Mesenchymal stem cell (in vitro differentiated cells and primary cell): ENCODE measurements at regions not wholly inside any gene's neighbourhood (a gene's known extent, or its start where the extent isn't known, plus 50 kb on each side); places are given as distances from the start of the nearest gene placed in this dataset.

ENCODE experiments used
- DNase-seq: peaks from one replicate; pipeline ENCODE4 v3.0.0-alpha.2; 2013
- H2AFZ ChIP-seq: one replicate; pipeline ENCODE4 v1.6.1; 2013; ENCODE audit warnings: low read depth, mild to moderate bottlenecking, control low read depth, inconsistent platforms, low read length, moderate library complexity
- H2AK5ac ChIP-seq: 2 replicates; pipeline ENCODE4 v1.6.1; 2013; ENCODE audit warnings: low read length, moderate library complexity, mild to moderate bottlenecking, inconsistent platforms; ENCODE audit not compliant: severe bottlenecking
- H2BK120ac ChIP-seq: one replicate; pipeline ENCODE4 v1.6.1; 2013; ENCODE audit warnings: low read depth, mild to moderate bottlenecking, inconsistent platforms, low read length, moderate library complexity
- H2BK12ac ChIP-seq, 2 experiments: one replicate each; pipeline ENCODE4 v1.6.1; 2013; ENCODE audit warnings: inconsistent platforms in 2 of 2, low read length in 2 of 2, mild to moderate bottlenecking in 2 of 2, moderate library complexity in 2 of 2, control low read depth in 1 of 2
- H2BK15ac ChIP-seq: one replicate; pipeline ENCODE4 v1.6.1; 2013; ENCODE audit warnings: mild to moderate bottlenecking, low read depth, inconsistent platforms; ENCODE audit not compliant: poor library complexity, severe bottlenecking
- H2BK5ac ChIP-seq: 2 replicates; pipeline ENCODE4 v1.6.1; 2013; ENCODE audit warnings: low read depth, mild to moderate bottlenecking, low read length, control low read depth, inconsistent platforms; ENCODE audit not compliant: poor library complexity, severe bottlenecking
- H3K14ac ChIP-seq, 2 experiments: one replicate each; pipeline ENCODE4 v1.6.1; 2013; ENCODE audit warnings: inconsistent platforms in 2 of 2, low read length in 2 of 2, control low read depth in 1 of 2, mild to moderate bottlenecking in 1 of 2, moderate library complexity in 1 of 2
- H3K18ac ChIP-seq, 2 experiments: one replicate each; pipeline ENCODE4 v1.6.1; 2013; ENCODE audit warnings: inconsistent platforms in 2 of 2, low read length in 2 of 2, control low read depth in 1 of 2, low read depth in 1 of 2, mild to moderate bottlenecking in 1 of 2
- H3K23ac ChIP-seq, 2 experiments: one replicate each; pipeline ENCODE4 v1.6.1; 2013; ENCODE audit warnings: inconsistent platforms in 2 of 2, low read length in 2 of 2, mild to moderate bottlenecking in 2 of 2, moderate library complexity in 2 of 2, control low read depth in 1 of 2
- H3K27ac ChIP-seq: 2 replicates; pipeline ENCODE4 v1.5.1; 2013; ENCODE audit warnings: mild to moderate bottlenecking, moderate library complexity, low read length, control low read depth, inconsistent platforms; ENCODE audit not compliant: poor library complexity, severe bottlenecking
- H3K27me3 ChIP-seq, 2 experiments: 2 replicates each; pipeline versions ENCODE4 v1.6.1 to v1.7.0; 2013; ENCODE audit warnings: low read length in 2 of 2, mild to moderate bottlenecking in 2 of 2, moderate library complexity in 2 of 2, control low read depth in 1 of 2, inconsistent platforms in 1 of 2; ENCODE audit not compliant: control insufficient read depth in 1 of 2, insufficient read depth in 1 of 2
- H3K36me3 ChIP-seq, 2 experiments: 2 replicates each; pipeline versions ENCODE4 v1.6.1 to v1.7.0; 2013; ENCODE audit warnings: low read length in 2 of 2, control low read depth in 1 of 2, inconsistent platforms in 1 of 2, low read depth in 1 of 2, mild to moderate bottlenecking in 1 of 2; ENCODE audit not compliant: insufficient read depth in 2 of 2, control insufficient read depth in 1 of 2
- H3K4ac ChIP-seq, 2 experiments: one replicate each; pipeline ENCODE4 v1.6.1; 2013; ENCODE audit warnings: inconsistent platforms in 2 of 2, low read length in 2 of 2, mild to moderate bottlenecking in 2 of 2, moderate library complexity in 2 of 2, control low read depth in 1 of 2, low read depth in 1 of 2
- H3K4me1 ChIP-seq: 2 replicates; pipeline ENCODE4 v1.6.1; 2013; ENCODE audit warnings: low read depth, low read length, control low read depth; ENCODE audit not compliant: control insufficient read depth, insufficient read depth
- H3K4me2 ChIP-seq: 2 replicates; pipeline ENCODE4 v1.6.1; 2013; ENCODE audit warnings: low read length, mild to moderate bottlenecking, inconsistent platforms; ENCODE audit not compliant: poor library complexity, severe bottlenecking
- H3K4me3 ChIP-seq, 2 experiments: 2 replicates each; pipeline versions ENCODE4 v1.5.1 to v1.7.0; 2013; ENCODE audit warnings: low read length in 2 of 2, mild to moderate bottlenecking in 2 of 2, control low read depth in 1 of 2, low read depth in 1 of 2; ENCODE audit not compliant: insufficient read depth in 1 of 2
- H3K79me1 ChIP-seq: replicated peaks from 2 replicates; pipeline ENCODE4 v1.6.1; 2013; ENCODE audit warnings: mild to moderate bottlenecking, control low read depth, low read length, inconsistent platforms; ENCODE audit not compliant: poor library complexity, severe bottlenecking
- H3K9ac ChIP-seq: 2 replicates; pipeline ENCODE4 v1.7.0; 2013; ENCODE audit warnings: mild to moderate bottlenecking, low read length, moderate library complexity
- H3K9me3 ChIP-seq: 2 replicates; pipeline ENCODE4 v1.7.0; 2013; ENCODE audit warnings: mild to moderate bottlenecking, low read length; ENCODE audit not compliant: control insufficient read depth
- H4K8ac ChIP-seq: one replicate; pipeline ENCODE4 v1.6.1; 2013; ENCODE audit warnings: inconsistent platforms, mild to moderate bottlenecking, low read length, moderate library complexity
- H4K91ac ChIP-seq: one replicate; pipeline ENCODE4 v1.6.1; 2013; ENCODE audit warnings: mild to moderate bottlenecking, low read length, inconsistent platforms
- WGBS: methylation state at CpG from one replicate; pipeline ENCODE4 v1.1.7; 2013; ENCODE audit warnings: mixed read lengths; 5-methylcytosine and 5-hydroxymethylcytosine counted together

DNA sequence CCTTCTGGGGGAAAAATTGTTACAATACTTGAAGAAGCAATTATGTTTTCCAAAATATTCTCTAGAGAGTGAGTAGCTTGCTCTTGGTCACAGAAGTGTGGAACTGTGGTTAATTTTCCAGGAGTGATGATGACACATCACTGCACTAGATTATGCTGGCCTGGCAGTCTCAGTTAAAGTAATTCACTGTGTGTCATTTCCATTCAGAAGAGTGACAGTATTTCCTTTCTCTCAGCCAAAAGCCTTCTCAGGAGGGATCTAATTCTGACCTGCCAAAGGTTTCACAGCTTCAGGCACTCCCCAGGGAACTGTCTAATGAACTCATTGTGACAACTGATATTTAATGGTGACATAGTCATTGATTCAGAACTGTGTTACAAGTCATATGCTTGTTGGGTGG lies 517.5 kb downstream of the TBC1D32 start:
- peaks cover 3% of the 10 kb centered on the region for H3K9me3 ChIP-seq
- H3K79me1 ChIP-seq, result no peaks in the 10 kb centered on the region
- no peak overlapping the region for H2BK5ac ChIP-seq
- no peak overlapping the region for H3K23ac ChIP-seq
- no peaks in the 10 kb centered on the region for H3K27me3 ChIP-seq
- H2AK5ac ChIP-seq, result no peak overlapping the region
- no peak overlapping the region for H3K9ac ChIP-seq
- no peaks in the 10 kb centered on the region for H3K36me3 ChIP-seq
- H2BK15ac ChIP-seq, result no peak overlapping the region
- H3K4ac ChIP-seq, result no peak overlapping the region
- no peaks in the 10 kb centered on the region for H3K4me1 ChIP-seq
- H3K18ac ChIP-seq, result no peak overlapping the region
- no peak overlapping the region for H3K27ac ChIP-seq
- no peak overlapping the region for H4K91ac ChIP-seq
- H3K4me2 ChIP-seq, result no peak overlapping the region
- no peak overlapping the region for H2AFZ ChIP-seq
- no peak overlapping the region for H2BK12ac ChIP-seq
- no peak overlapping the region for H3K4me3 ChIP-seq
- H3K14ac ChIP-seq, result no peak overlapping the region
- no peak overlapping the region for H4K8ac ChIP-seq
- no peak for DNase-seq
- H2BK120ac ChIP-seq, result no peak overlapping the region

- Histone ChIP-seq H3K27ac (no peak overlapping the region), H3K14ac (no peak overlapping the region), H2BK12ac (no peak overlapping the region), H3K36me3 (no peaks in the 10 kb centered on the region), H4K8ac (no peak overlapping the region), H3K9me3 (peaks cover under 1% of the 10 kb centered on the region), H3K4ac (no peak overlapping the region), H3K9ac (no peak overlapping the region), H3K23ac (no peak overlapping the region), H2BK5ac (no peak overlapping the region), H3K18ac (no peak overlapping the region), H2AK5ac (no peak overlapping the region), H2BK120ac (no peak overlapping the region), H3K4me3 (no peak overlapping the region), H4K91ac (no peak overlapping the region), H2AFZ (no peak overlapping the region), H2BK15ac (no peak overlapping the region), H3K4me2 (no peak overlapping the region), H3K4me1 (no peaks in the 10 kb centered on the region), H3K27me3 (no peaks in the 10 kb centered on the region), H3K79me1 (no peaks in the 10 kb centered on the region)
- DNase-seq, result peak; percentile 16
- WGBS, result 57% methylated on average over 3 of the region's 3 CpGs
These were observed 529.0 kb downstream of the TBC1D32 start for GRCh38 chr6:120805276-120805675.

DNA sequence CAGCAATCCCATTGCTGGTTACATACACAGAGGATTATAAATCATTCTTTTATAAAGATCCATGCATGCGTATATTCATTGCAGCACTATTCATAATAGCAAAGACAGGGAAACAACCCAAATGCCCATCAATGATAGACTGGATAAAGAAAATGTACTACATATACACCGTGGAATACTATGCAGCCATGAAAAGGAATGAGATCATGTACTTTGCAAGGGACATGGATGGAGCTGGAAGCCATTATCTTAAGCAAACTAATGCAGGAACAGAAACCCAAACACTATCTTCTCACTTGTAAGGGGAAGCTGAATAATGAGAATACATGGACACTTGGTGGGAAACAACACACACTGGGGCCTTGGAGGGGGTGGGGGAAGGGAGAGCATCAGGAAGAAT lies 529.7 kb downstream of the TBC1D32 start:
- H2BK120ac ChIP-seq, result no peak overlapping the region
- H3K18ac ChIP-seq, result no peak overlapping the region
- H3K9me3 ChIP-seq, result no peaks in the 10 kb centered on the region
- no peak overlapping the region for H4K8ac ChIP-seq
- no peak overlapping the region for H2AFZ ChIP-seq
- 100% methylated on average over 2 of the region's 2 CpGs for WGBS
- no peak overlapping the region for H3K23ac ChIP-seq
- H3K4me1 ChIP-seq, result no peaks in the 10 kb centered on the region
- H3K4me2 ChIP-seq, result no peak overlapping the region
- H3K27ac ChIP-seq, result no peak overlapping the region
- DNase-seq, result no peak
- H3K4me3 ChIP-seq, result no peak overlapping the region
- no peak overlapping the region for H2BK5ac ChIP-seq
- H3K9ac ChIP-seq, result no peak overlapping the region
- H3K36me3 ChIP-seq, result no peaks in the 10 kb centered on the region
- H2AK5ac ChIP-seq, result no peak overlapping the region
- no peaks in the 10 kb centered on the region for H3K79me1 ChIP-seq
- H3K4ac ChIP-seq, result no peak overlapping the region
- H3K14ac ChIP-seq, result no peak overlapping the region
- H2BK15ac ChIP-seq, result no peak overlapping the region
- no peaks in the 10 kb centered on the region for H3K27me3 ChIP-seq
- H4K91ac ChIP-seq, result no peak overlapping the region
- no peak overlapping the region for H2BK12ac ChIP-seq

DNA sequence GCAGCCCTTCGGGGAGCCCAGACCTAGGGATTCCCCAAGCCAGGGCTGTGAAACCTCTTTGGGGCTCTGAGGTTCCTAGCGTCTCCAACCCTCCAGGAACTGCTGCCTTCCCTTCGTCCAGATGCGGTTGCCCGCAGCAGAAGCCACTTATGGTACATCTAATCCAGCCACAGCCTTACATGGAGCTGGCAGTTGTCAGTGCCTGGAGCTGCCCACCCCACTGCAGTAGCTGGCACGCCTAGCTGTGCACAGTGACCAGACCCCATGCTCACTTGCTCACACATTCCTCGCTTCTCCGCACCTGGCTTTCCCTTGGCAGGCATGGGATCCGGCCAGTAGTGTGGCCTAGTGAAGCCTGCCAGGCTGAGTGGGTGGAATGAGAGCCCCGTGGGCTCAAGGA lies 547.6 kb downstream of the TBC1D32 start:
- Histone ChIP-seq H3K4me2 (no peak overlapping the region), H3K27ac (no peak overlapping the region), H2AFZ (no peak overlapping the region), H2BK15ac (no peak overlapping the region), H3K36me3 (no peaks in the 10 kb centered on the region), H4K8ac (no peak overlapping the region), H3K4me3 (no peak overlapping the region), H3K9ac (no peak overlapping the region), H3K14ac (no peak overlapping the region), H3K23ac (no peak overlapping the region), H3K9me3 (no peaks in the 10 kb centered on the region), H2BK120ac (no peak overlapping the region), H3K4me1 (no peaks in the 10 kb centered on the region), H2BK12ac (no peak overlapping the region), H3K4ac (no peak overlapping the region), H3K27me3 (no peaks in the 10 kb centered on the region), H2AK5ac (no peak overlapping the region), H3K79me1 (no peaks in the 10 kb centered on the region), H3K18ac (peak overlapping the region in 1 of 2 experiments; percentile 5), H2BK5ac (no peak overlapping the region), H4K91ac (no peak overlapping the region)
- 89% methylated on average over 10 of the region's 10 CpGs for WGBS
- DNase-seq, result no peak
